G401 (cell line): ENCODE measurements at regions not wholly inside any gene's neighbourhood (a gene's known extent, or its start where the extent isn't known, plus 50 kb on each side); places are given as distances from the start of the nearest gene placed in this dataset.

ENCODE experiments used
- DNase-seq: peaks from one replicate; pipeline ENCODE4 v3.0.0-alpha.2; 2015; ENCODE audit warnings: low spot score
- in situ Hi-C: cut with HindIII; loops from 2 replicates; pipeline ENCODE4 v1.10.0; 2016; ENCODE audit warnings: low sequenced_read_pairs, mixed read lengths

- no peak for DNase-seq
- in situ Hi-C loops = no loop called here
Observed at GRCh38 chr1:222138095-222138494, 396.2 kb upstream of the DUSP10 start.

- no peak for DNase-seq
- in situ Hi-C loops = no loop called here
Observed at GRCh38 chr1:222136869-222137268, 395.0 kb upstream of the DUSP10 start.

GRCh38 chr1:222129041-222129440 is 387.2 kb upstream of the DUSP10 start:
- no peak for DNase-seq
- in situ Hi-C loops = no loop called here

- in situ Hi-C loops = no loop called here
Observed at GRCh38 chr1:222127526-222128152, 385.8 kb upstream of the DUSP10 start.

GRCh38 chr1:222127096-222127495 is 385.2 kb upstream of the DUSP10 start:
- in situ Hi-C loops = no loop called here
- DNase-seq = no peak

More at GRCh38 chr1:222127526-222128152, 385.8 kb upstream of the DUSP10 start:
- no peak for DNase-seq

GRCh38 chr1:222126052-222126451 is 384.2 kb upstream of the DUSP10 start:
- in situ Hi-C loops = no loop called here
- no peak for DNase-seq

GRCh38 chr1:222124602-222125001 is 382.7 kb upstream of the DUSP10 start:
- in situ Hi-C loops = no loop called here
- no peak for DNase-seq

GRCh38 chr1:222123111-222123510 is 381.2 kb upstream of the DUSP10 start:
- no peak for DNase-seq
- in situ Hi-C loops = no loop called here

- in situ Hi-C loops = no loop called here
- DNase-seq = no peak
Observed at GRCh38 chr1:222117809-222118208, 375.9 kb upstream of the DUSP10 start.

- no peak for DNase-seq
- in situ Hi-C loops = no loop called here
Observed at GRCh38 chr1:222114536-222115156, 372.8 kb upstream of the DUSP10 start.

GRCh38 chr1:222109836-222110235 is 367.9 kb upstream of the DUSP10 start:
- in situ Hi-C loops = no loop called here
- no peak for DNase-seq

GRCh38 chr1:222107975-222108374 is 366.1 kb upstream of the DUSP10 start:
- no peak for DNase-seq
- in situ Hi-C loops = no loop called here

GRCh38 chr1:222107267-222107666 is 365.4 kb upstream of the DUSP10 start:
- in situ Hi-C loops = no loop called here
- DNase-seq = no peak

- no peak for DNase-seq
- in situ Hi-C loops = no loop called here
Observed at GRCh38 chr1:222106377-222106776, 364.5 kb upstream of the DUSP10 start.

GRCh38 chr1:222105861-222106260 is 364.0 kb upstream of the DUSP10 start:
- in situ Hi-C loops = no loop called here
- no peak for DNase-seq

GRCh38 chr1:222105393-222105737 is 363.5 kb upstream of the DUSP10 start:
- in situ Hi-C loops = no loop called here
- DNase-seq = no peak

GRCh38 chr1:222104694-222105392 is 363.0 kb upstream of the DUSP10 start:
- in situ Hi-C loops = no loop called here
- no peak for DNase-seq

GRCh38 chr1:222104097-222104496 is 362.2 kb upstream of the DUSP10 start:
- in situ Hi-C loops = no loop called here

GRCh38 chr1:222099746-222100145 is 357.9 kb upstream of the DUSP10 start:
- in situ Hi-C loops = no loop called here
- DNase-seq = no peak

More at GRCh38 chr1:222104097-222104496, 362.2 kb upstream of the DUSP10 start:
- DNase-seq = no peak

GRCh38 chr1:222098404-222098803 is 356.5 kb upstream of the DUSP10 start:
- DNase-seq = no peak
- in situ Hi-C loops = no loop called here

- no peak for DNase-seq
- in situ Hi-C loops = no loop called here
Observed at GRCh38 chr1:222097588-222097987, 355.7 kb upstream of the DUSP10 start.
